K562 (cell line): ENCODE measurements at regions not wholly inside any gene's neighbourhood (a gene's known extent, or its start where the extent isn't known, plus 50 kb on each side); places are given as distances from the start of the nearest gene placed in this dataset.
A peak's percentile ranks its signal among the peaks of the same experiment; 100 is the strongest.

ENCODE experiments used
- BACH1 ChIP-seq: fragments of 200-800 bp; sonication (Bioruptor generic); IDR thresholded peaks from 2 replicates; pipeline ENCODE4 v1.6.1; 2016; ENCODE audit warnings: missing genetic modification characterization, missing compliant biosample characterization
- ELF2 ChIP-seq: fragments of 250-450 bp; sonication (Bioruptor Pico); IDR thresholded peaks from 2 replicates; pipeline ENCODE4 v1.5.0; 2021; ENCODE audit warnings: mild to moderate bottlenecking
- FOSL1 ChIP-seq: fragments of 200-800 bp; sonication (Bioruptor generic); conservative IDR thresholded peaks from 2 replicates; pipeline ENCODE4 v1.6.1; 2016; ENCODE audit warnings: missing genetic modification characterization, missing compliant biosample characterization
- HCFC1 ChIP-seq: IDR thresholded peaks from 2 replicates; pipeline ENCODE4 v1.6.1; 2012; ENCODE audit warnings: low read depth, low read length, improper control_type of control experiment
- JUND ChIP-seq, 2 experiments: IDR thresholded peaks; 2 replicates in 1 of 2; 3 replicates in 1 of 2; pipeline ENCODE4 v1.6.1; 2011; ENCODE audit warnings: borderline replicate concordance in 2 of 2, low read depth in 2 of 2, low read length in 2 of 2, improper control_type of control experiment in 1 of 2, missing biosample characterization in 1 of 2, missing genetic modification characterization in 1 of 2, missing genetic modification reagents in 1 of 2
- MAFG ChIP-seq: fragments of 450-650 bp; conservative IDR thresholded peaks from 2 replicates; pipeline ENCODE4 v1.6.1; 2016; ENCODE audit warnings: missing genetic modification characterization, missing compliant biosample characterization
- MECOM ChIP-seq: fragments of 250-450 bp; sonication (Bioruptor Pico); IDR thresholded peaks from 2 replicates; pipeline ENCODE4 v1.8.0; 2022; ENCODE audit warnings: inconsistent platforms
- REST ChIP-seq, 2 experiments: fragments of 450-650 bp; formaldehyde crosslinking in 1 of 2; IDR thresholded peaks; 2 replicates each; pipeline versions ENCODE4 v1.4.0 to v1.6.1; 2014 to 2020; ENCODE audit warnings: mild to moderate bottlenecking in 2 of 2, borderline replicate concordance in 1 of 2, low read depth in 1 of 2
- ZC3H11A ChIP-seq: IDR thresholded peaks from 2 replicates; pipeline ENCODE4 v1.6.1; 2012; ENCODE audit warnings: low read depth, low read length, improper control_type of control experiment
- ZNF398 ChIP-seq: fragments of 250-450 bp; sonication (Bioruptor Pico); IDR thresholded peaks from 2 replicates; pipeline ENCODE4 v1.8.0; 2021; ENCODE audit warnings: moderate library complexity, mild to moderate bottlenecking, inconsistent platforms
- ZNF75A ChIP-seq: fragments of 450-650 bp; formaldehyde crosslinking; IDR thresholded peaks from 2 replicates; pipeline ENCODE4 v1.4.0; 2020; ENCODE audit warnings: mild to moderate bottlenecking
- TF ChIP-seq, protein P1 (sequence below): fragments of 250-450 bp; sonication (Bioruptor Pico); IDR thresholded peaks from 2 replicates; pipeline ENCODE4 v1.4.0; 2020; ENCODE audit warnings: mild to moderate bottlenecking, moderate library complexity
- TF ChIP-seq, protein P2 (sequence below): sonication (generic); formaldehyde crosslinking; IDR thresholded peaks from 2 replicates; pipeline ENCODE4 v1.5.0; 2020; ENCODE audit warnings: missing genetic modification reagents

DNA sequence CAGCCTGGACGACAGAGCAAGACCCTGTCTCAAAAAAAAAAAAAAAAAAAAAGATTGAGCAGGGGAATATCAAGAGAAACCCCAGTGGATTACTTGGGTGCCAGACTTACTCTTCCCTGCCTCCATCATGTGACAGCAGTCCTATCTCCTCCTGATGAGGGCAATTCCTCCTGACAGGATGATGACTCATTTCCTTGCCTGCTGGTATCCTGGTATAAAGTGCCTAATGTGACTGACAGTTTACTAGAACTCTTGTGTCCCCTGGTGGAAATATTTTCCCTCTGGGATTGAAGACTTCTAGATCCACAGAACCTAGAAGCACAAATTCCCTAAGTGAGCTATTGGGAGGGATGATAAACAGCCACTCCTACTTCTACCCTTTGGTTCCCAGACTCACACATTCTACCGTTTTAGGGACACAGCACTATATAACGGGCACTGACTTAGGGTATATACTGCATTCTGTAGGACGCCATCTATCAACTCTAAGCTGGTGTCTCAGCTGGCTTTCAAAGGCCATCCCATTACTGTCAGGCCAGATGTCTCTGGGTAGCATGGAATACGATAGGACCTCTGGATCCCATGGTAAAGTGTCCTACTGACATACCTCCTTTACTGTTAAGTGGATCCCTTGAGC lies 114.6 kb upstream of the MED13 start (continued):
- TF ChIP-seq, protein P1, sequence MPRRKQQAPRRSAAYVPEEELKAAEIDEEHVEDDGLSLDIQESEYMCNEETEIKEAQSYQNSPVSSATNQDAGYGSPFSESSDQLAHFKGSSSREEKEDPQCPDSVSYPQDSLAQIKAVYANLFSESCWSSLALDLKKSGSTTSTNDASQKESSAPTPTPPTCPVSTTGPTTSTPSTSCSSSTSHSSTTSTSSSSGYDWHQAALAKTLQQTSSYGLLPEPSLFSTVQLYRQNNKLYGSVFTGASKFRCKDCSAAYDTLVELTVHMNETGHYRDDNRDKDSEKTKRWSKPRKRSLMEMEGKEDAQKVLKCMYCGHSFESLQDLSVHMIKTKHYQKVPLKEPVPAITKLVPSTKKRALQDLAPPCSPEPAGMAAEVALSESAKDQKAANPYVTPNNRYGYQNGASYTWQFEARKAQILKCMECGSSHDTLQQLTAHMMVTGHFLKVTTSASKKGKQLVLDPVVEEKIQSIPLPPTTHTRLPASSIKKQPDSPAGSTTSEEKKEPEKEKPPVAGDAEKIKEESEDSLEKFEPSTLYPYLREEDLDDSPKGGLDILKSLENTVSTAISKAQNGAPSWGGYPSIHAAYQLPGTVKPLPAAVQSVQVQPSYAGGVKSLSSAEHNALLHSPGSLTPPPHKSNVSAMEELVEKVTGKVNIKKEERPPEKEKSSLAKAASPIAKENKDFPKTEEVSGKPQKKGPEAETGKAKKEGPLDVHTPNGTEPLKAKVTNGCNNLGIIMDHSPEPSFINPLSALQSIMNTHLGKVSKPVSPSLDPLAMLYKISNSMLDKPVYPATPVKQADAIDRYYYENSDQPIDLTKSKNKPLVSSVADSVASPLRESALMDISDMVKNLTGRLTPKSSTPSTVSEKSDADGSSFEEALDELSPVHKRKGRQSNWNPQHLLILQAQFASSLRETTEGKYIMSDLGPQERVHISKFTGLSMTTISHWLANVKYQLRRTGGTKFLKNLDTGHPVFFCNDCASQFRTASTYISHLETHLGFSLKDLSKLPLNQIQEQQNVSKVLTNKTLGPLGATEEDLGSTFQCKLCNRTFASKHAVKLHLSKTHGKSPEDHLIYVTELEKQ = no peak
- peak; percentile 79 for TF ChIP-seq REST (IDR thresholded peaks at IDR 0.05; ENCODE audit: borderline replicate concordance)
- TF ChIP-seq REST (CRISPR knock-in tag; IDR thresholded peaks at IDR 0.05; ENCODE audit: low read depth) = no peak
- no peak for TF ChIP-seq BACH1
- TF ChIP-seq ZNF75A (CRISPR knock-in tag) = no peak
- no peak for TF ChIP-seq ZNF398 (CRISPR knock-in tag)
- no peak for TF ChIP-seq ELF2
- TF ChIP-seq JUND (IDR thresholded peaks at IDR 0.05; ENCODE audit: borderline replicate concordance, low read depth, low read length) = peak; percentile 99
- peak; percentile 98 for TF ChIP-seq JUND (tag; IDR thresholded peaks at IDR 0.05; ENCODE audit: borderline replicate concordance, low read depth, low read length)
- peak; percentile 64; the same call in 1 of the 2 replicates for TF ChIP-seq MECOM (CRISPR knock-in tag)
- peak; percentile 49 for TF ChIP-seq MAFG (tag)
- TF ChIP-seq HCFC1 = no peak
- TF ChIP-seq ZC3H11A = no peak
- peak; percentile 98 for TF ChIP-seq FOSL1 (tag)
- TF ChIP-seq, protein P2, sequence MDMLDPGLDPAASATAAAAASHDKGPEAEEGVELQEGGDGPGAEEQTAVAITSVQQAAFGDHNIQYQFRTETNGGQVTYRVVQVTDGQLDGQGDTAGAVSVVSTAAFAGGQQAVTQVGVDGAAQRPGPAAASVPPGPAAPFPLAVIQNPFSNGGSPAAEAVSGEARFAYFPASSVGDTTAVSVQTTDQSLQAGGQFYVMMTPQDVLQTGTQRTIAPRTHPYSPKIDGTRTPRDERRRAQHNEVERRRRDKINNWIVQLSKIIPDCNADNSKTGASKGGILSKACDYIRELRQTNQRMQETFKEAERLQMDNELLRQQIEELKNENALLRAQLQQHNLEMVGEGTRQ (CRISPR knock-in tag) = peak; percentile 75
